ENCODE measurements at regions not wholly inside any gene's neighbourhood (a gene's known extent, or its start where the extent isn't known, plus 50 kb on each side); places are given as distances from the start of the nearest gene placed in this dataset.

DNA sequence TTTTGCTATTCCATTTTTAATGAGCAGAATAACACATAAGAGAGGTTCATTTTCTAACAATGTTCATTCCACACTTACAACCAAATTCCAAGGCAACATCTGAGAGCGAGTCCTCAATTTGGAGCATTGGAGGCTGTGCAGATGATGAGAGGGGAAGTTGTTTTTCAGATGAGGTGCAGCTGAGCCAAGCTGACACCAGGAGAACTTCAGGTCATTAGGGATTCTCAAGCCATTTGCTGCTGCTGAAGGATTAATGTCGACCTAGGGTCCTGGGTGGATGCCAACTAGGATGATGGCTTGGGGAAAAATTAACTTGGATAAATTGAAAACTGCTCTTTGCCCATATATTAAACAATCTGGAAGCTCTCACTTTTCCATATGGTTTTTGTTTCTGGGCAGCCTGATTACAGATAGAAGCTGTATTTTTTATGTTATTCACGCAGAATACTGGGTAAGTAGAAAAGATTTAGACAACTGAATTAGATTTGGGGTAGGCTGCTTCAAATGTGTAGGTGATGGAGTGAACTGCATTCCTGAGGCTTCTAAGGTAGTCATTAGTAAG lies 206.4 kb upstream of the SLC39A10 start:
- H3K4me3 ChIP-seq (ENCODE audit: low read depth in 2 of 2, low read length in 1 of 2), result no peak overlapping the region; a peak in 1 of 4 replicates
- 37% methylated on average over 3 of the region's 3 CpGs for WGBS (ENCODE audit: low lambda C conversion rate)
- POLR2A ChIA-PET, result no interaction called here
- TF ChIP-seq RAD21 (IDR thresholded peaks at IDR 0.05; ENCODE audit: low read length) (0 out of 2 replicates have a peak, but pooled peaks have one; percentile 1), MEF2A (IDR thresholded peaks at IDR 0.05; ENCODE audit: borderline replicate concordance, low read depth) (no peak), TCF12 (IDR thresholded peaks at IDR 0.05) (peak; percentile 44; the same call in 1 of the 2 replicates), RXRA (IDR thresholded peaks at IDR 0.05; ENCODE audit: borderline replicate concordance, low read depth) (no peak), SIN3A (IDR thresholded peaks at IDR 0.05; ENCODE audit: borderline replicate concordance, low read depth, low read length) (no peak), TEAD4 (IDR thresholded peaks at IDR 0.05; ENCODE audit: borderline replicate concordance, insufficient read depth) (no peak), GABPA (IDR thresholded peaks at IDR 0.05; ENCODE audit: low read depth) (no peak), NFIC (IDR thresholded peaks at IDR 0.05; ENCODE audit: borderline replicate concordance) (no peak), GATA2 (CRISPR knock-in tag; IDR thresholded peaks at IDR 0.05) (peak; percentile 62), FOXJ3 (CRISPR knock-in tag; IDR thresholded peaks at IDR 0.05) (no peak), FOSL2 (IDR thresholded peaks at IDR 0.05; ENCODE audit: borderline replicate concordance, low read depth) (no peak), EZH2phosphoT487 (IDR thresholded peaks at IDR 0.05; ENCODE audit: borderline replicate concordance, low read depth) (no peak), RFX5 (IDR thresholded peaks at IDR 0.05; ENCODE audit: low read length) (peak; percentile 28; the same call in 1 of the 2 replicates), YY1 (IDR thresholded peaks at IDR 0.05; ENCODE audit: low read depth) (no peak), FOXM1 (IDR thresholded peaks at IDR 0.05; ENCODE audit: low read depth) (no peak), POLR2AphosphoS5 (IDR thresholded peaks at IDR 0.05; ENCODE audit: low read depth, low read length) (no peak), RCOR1 (IDR thresholded peaks at IDR 0.05; ENCODE audit: low read length) (no peak; the same call in 1 of the 2 replicates), CHD2 (IDR thresholded peaks at IDR 0.05; ENCODE audit: low read length, partially characterized antibody) (peak; percentile 54)
- TF ChIP-seq, protein P1, sequence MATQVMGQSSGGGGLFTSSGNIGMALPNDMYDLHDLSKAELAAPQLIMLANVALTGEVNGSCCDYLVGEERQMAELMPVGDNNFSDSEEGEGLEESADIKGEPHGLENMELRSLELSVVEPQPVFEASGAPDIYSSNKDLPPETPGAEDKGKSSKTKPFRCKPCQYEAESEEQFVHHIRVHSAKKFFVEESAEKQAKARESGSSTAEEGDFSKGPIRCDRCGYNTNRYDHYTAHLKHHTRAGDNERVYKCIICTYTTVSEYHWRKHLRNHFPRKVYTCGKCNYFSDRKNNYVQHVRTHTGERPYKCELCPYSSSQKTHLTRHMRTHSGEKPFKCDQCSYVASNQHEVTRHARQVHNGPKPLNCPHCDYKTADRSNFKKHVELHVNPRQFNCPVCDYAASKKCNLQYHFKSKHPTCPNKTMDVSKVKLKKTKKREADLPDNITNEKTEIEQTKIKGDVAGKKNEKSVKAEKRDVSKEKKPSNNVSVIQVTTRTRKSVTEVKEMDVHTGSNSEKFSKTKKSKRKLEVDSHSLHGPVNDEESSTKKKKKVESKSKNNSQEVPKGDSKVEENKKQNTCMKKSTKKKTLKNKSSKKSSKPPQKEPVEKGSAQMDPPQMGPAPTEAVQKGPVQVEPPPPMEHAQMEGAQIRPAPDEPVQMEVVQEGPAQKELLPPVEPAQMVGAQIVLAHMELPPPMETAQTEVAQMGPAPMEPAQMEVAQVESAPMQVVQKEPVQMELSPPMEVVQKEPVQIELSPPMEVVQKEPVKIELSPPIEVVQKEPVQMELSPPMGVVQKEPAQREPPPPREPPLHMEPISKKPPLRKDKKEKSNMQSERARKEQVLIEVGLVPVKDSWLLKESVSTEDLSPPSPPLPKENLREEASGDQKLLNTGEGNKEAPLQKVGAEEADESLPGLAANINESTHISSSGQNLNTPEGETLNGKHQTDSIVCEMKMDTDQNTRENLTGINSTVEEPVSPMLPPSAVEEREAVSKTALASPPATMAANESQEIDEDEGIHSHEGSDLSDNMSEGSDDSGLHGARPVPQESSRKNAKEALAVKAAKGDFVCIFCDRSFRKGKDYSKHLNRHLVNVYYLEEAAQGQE (IDR thresholded peaks at IDR 0.05; ENCODE audit: low read depth, low read length), result no peak
- TF ChIP-seq, protein P2, sequence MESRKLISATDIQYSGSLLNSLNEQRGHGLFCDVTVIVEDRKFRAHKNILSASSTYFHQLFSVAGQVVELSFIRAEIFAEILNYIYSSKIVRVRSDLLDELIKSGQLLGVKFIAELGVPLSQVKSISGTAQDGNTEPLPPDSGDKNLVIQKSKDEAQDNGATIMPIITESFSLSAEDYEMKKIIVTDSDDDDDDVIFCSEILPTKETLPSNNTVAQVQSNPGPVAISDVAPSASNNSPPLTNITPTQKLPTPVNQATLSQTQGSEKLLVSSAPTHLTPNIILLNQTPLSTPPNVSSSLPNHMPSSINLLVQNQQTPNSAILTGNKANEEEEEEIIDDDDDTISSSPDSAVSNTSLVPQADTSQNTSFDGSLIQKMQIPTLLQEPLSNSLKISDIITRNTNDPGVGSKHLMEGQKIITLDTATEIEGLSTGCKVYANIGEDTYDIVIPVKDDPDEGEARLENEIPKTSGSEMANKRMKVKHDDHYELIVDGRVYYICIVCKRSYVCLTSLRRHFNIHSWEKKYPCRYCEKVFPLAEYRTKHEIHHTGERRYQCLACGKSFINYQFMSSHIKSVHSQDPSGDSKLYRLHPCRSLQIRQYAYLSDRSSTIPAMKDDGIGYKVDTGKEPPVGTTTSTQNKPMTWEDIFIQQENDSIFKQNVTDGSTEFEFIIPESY (IDR thresholded peaks at IDR 0.05; ENCODE audit: borderline replicate concordance, low read depth), result no peak
- TF ChIP-seq, protein P3, sequence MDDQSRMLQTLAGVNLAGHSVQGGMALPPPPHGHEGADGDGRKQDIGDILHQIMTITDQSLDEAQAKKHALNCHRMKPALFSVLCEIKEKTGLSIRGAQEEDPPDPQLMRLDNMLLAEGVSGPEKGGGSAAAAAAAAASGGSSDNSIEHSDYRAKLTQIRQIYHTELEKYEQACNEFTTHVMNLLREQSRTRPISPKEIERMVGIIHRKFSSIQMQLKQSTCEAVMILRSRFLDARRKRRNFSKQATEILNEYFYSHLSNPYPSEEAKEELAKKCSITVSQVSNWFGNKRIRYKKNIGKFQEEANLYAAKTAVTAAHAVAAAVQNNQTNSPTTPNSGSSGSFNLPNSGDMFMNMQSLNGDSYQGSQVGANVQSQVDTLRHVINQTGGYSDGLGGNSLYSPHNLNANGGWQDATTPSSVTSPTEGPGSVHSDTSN (IDR thresholded peaks at IDR 0.05), result 0 out of 2 replicates have a peak, but pooled peaks have one; percentile 3
- TF ChIP-seq, protein P4, sequence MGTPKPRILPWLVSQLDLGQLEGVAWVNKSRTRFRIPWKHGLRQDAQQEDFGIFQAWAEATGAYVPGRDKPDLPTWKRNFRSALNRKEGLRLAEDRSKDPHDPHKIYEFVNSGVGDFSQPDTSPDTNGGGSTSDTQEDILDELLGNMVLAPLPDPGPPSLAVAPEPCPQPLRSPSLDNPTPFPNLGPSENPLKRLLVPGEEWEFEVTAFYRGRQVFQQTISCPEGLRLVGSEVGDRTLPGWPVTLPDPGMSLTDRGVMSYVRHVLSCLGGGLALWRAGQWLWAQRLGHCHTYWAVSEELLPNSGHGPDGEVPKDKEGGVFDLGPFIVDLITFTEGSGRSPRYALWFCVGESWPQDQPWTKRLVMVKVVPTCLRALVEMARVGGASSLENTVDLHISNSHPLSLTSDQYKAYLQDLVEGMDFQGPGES (IDR thresholded peaks at IDR 0.05; ENCODE audit: low read depth, low read length), result no peak
- TF ChIP-seq, protein P5, sequence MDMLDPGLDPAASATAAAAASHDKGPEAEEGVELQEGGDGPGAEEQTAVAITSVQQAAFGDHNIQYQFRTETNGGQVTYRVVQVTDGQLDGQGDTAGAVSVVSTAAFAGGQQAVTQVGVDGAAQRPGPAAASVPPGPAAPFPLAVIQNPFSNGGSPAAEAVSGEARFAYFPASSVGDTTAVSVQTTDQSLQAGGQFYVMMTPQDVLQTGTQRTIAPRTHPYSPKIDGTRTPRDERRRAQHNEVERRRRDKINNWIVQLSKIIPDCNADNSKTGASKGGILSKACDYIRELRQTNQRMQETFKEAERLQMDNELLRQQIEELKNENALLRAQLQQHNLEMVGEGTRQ (IDR thresholded peaks at IDR 0.05; ENCODE audit: borderline replicate concordance, low read depth, low read length), result no peak
- TF ChIP-seq, protein P6, sequence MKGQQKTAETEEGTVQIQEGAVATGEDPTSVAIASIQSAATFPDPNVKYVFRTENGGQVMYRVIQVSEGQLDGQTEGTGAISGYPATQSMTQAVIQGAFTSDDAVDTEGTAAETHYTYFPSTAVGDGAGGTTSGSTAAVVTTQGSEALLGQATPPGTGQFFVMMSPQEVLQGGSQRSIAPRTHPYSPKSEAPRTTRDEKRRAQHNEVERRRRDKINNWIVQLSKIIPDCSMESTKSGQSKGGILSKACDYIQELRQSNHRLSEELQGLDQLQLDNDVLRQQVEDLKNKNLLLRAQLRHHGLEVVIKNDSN (IDR thresholded peaks at IDR 0.05; ENCODE audit: borderline replicate concordance, low read depth), result no peak

More for the DNA sequence above, 206.4 kb upstream of the SLC39A10 start:
- peak overlapping the region; percentile 12; the same call in 1 of the 2 replicates for H2AFZ ChIP-seq (ENCODE audit: low read depth)
- no peaks in the 10 kb centered on the region for H3K27me3 ChIP-seq (ENCODE audit: insufficient read depth)
- no peak overlapping the region for H3K9ac ChIP-seq
- no peaks in the 10 kb centered on the region for H3K79me2 ChIP-seq (ENCODE audit: insufficient read depth)
- peak overlapping the region in 1 of 2 experiments; percentile 95; a peak in 2 of 4 replicates for H3K27ac ChIP-seq (ENCODE audit: low read depth in 2 of 2, low read length in 1 of 2)
- no peaks in the 10 kb centered on the region for H4K20me1 ChIP-seq (ENCODE audit: insufficient read depth)
- no peak overlapping the region for H3K4me2 ChIP-seq
- DNase-seq, result peak; percentile 48
- no peaks in the 10 kb centered on the region for H3K9me3 ChIP-seq
- peaks cover 0 to 16% of the 10 kb centered on the region in 2 experiments; a peak in 2 of 4 replicates for H3K4me1 ChIP-seq (ENCODE audit: control insufficient read depth in 1 of 2, insufficient read depth in 2 of 2, low read depth in 1 of 2, low read length in 1 of 2)
- CTCF ChIA-PET, result interaction anchor here (0.7 to 2.8 kb wide), 4 partner anchors 134 to 488 kb away, joined by 3 to 7 read pairs (median 4); no protein-coding TSS in a partner anchor
- H3K9me2 ChIP-seq, result no peaks in the 10 kb centered on the region
- H3K36me3 ChIP-seq (replicated peaks in 1 of 2; ENCODE audit: control insufficient read depth in 1 of 2, insufficient read depth in 2 of 2, low read length in 1 of 2), result no peaks in the 10 kb centered on the region
- H3F3A ChIP-seq (replicated peaks; ENCODE audit: insufficient read depth), result no peaks in the 10 kb centered on the region
